Vagina (tissue), 2 donors: ENCODE measurements at regions not wholly inside any gene's neighbourhood (a gene's known extent, or its start where the extent isn't known, plus 50 kb on each side); places are given as distances from the start of the nearest gene placed in this dataset.

ENCODE experiments used
- DNase-seq, 2 donors: peaks; one replicate each; pipeline ENCODE4 v3.0.0-alpha.2; 2017; ENCODE audit errors: extremely low spot score in 2 of 2
- H3K27ac ChIP-seq: fragments of 200-600 bp; sonication (generic); one replicate; pipeline ENCODE4 v1.5.1; 2019
- H3K27me3 ChIP-seq: fragments of 200-600 bp; sonication (generic); one replicate; pipeline ENCODE4 v1.5.1; 2019
- H3K36me3 ChIP-seq, 2 donors: fragments of 200-600 bp; sonication (generic); one replicate each; pipeline ENCODE4 v1.5.1; 2017 to 2019
- H3K4me1 ChIP-seq: fragments of 200-600 bp; sonication (generic); one replicate; pipeline ENCODE4 v1.5.1; 2019
- H3K4me3 ChIP-seq, 2 donors: fragments of 200-600 bp; sonication (generic); 1 replicate in 1 of 2; 2 replicates in 1 of 2; pipeline ENCODE4 v1.5.1; 2016 to 2019
- H3K9me3 ChIP-seq: fragments of 200-600 bp; sonication (generic); one replicate; pipeline ENCODE4 v1.5.1; 2019
- POLR2A ChIP-seq, 2 donors: fragments of 450-650 bp; IDR thresholded peaks; one replicate each; pipeline ENCODE4 v1.6.1; 2017; ENCODE audit warnings: antibody characterized with exemption in 2 of 2, mild to moderate bottlenecking in 2 of 2, moderate library complexity in 2 of 2
- POLR2AphosphoS5 ChIP-seq, 2 donors: sonication (generic); formaldehyde crosslinking; IDR thresholded peaks; one replicate each; pipeline ENCODE4 v1.9.0; 2017; ENCODE audit warnings: antibody characterized with exemption in 2 of 2, mild to moderate bottlenecking in 2 of 2, low read depth in 1 of 2; ENCODE audit not compliant: insufficient read depth in 1 of 2
- intact Hi-C: fragments of 100-400 bp; cut with DNase I; formaldehyde crosslinking; loops from one replicate; pipeline ENCODE4 v1.15.1; 2023
- TF ChIP-seq, protein P1 (sequence below), 3 experiments: fragments of 450-650 bp in 2 of 3; fragments of 200-600 bp in 1 of 3; sonication (generic) in 1 of 3; IDR thresholded peaks; one replicate each; pipeline ENCODE4 v1.5.1; 2017 to 2019; ENCODE audit warnings: antibody characterized with exemption in 3 of 3, mild to moderate bottlenecking in 2 of 3, moderate library complexity in 2 of 3

DNA sequence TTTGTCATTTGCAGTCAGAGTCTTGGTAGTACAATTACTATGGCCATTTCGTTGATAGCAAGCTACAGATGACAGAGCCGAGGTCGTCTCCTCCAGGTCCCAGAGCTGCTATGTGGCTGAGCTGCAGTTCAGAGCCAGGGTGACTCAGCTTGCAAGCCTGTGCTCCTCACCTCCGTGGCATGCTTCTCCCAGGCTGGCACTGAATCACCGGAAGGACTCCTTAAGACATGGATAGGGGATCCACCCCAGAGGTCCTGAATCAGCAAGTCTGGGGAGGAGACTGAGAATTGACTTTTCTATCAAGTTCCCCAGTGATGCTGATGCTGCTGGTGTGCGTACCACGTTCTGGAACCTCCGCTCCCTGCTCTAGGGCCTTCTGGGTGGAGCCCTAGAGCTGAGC, 291.2 kb downstream of the CDH26 start:
- no peaks in the 10 kb centered on the region for H3K27me3 ChIP-seq
- no peaks in the 10 kb centered on the region for H3K4me1 ChIP-seq
- peak in 1 of 2 donors; percentile 64 for DNase-seq
- H3K4me3 ChIP-seq = no peak overlapping the region
- H3K36me3 ChIP-seq = no peaks in the 10 kb centered on the region
- intact Hi-C loops = loop anchor here (5.0 kb wide), 1 partner anchor 133 kb away; no protein-coding TSS in a partner anchor
- H3K9me3 ChIP-seq = no peaks in the 10 kb centered on the region
- TF ChIP-seq, protein P1, sequence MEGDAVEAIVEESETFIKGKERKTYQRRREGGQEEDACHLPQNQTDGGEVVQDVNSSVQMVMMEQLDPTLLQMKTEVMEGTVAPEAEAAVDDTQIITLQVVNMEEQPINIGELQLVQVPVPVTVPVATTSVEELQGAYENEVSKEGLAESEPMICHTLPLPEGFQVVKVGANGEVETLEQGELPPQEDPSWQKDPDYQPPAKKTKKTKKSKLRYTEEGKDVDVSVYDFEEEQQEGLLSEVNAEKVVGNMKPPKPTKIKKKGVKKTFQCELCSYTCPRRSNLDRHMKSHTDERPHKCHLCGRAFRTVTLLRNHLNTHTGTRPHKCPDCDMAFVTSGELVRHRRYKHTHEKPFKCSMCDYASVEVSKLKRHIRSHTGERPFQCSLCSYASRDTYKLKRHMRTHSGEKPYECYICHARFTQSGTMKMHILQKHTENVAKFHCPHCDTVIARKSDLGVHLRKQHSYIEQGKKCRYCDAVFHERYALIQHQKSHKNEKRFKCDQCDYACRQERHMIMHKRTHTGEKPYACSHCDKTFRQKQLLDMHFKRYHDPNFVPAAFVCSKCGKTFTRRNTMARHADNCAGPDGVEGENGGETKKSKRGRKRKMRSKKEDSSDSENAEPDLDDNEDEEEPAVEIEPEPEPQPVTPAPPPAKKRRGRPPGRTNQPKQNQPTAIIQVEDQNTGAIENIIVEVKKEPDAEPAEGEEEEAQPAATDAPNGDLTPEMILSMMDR (IDR thresholded peaks at IDR 0.05) = no peak
- TF ChIP-seq POLR2A (IDR thresholded peaks at IDR 0.05) (no peak), POLR2AphosphoS5 (IDR thresholded peaks at IDR 0.05; ENCODE audit: insufficient read depth in 1 of 2, low read depth in 1 of 2) (no peak)
- no peak overlapping the region for H3K27ac ChIP-seq

DNA sequence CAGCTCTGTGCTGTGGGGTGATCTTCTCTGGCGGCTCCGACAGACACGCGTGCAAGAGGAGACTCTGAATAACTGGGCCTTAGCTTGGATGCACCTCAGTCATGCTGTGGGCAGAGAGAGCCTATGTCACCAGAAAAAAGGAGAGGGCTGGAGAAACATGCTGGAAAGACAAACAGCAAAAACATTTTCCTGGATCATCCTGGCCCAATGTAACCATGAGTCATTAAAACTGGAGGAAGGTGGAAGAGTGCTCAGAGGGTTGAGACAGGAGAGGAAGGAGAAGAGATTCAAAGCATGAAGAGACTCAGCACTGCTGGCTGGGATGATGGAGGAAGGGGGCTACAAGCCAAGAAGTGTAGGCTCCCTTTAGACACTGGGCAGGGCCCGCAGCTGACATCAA, 292.0 kb downstream of the CDH26 start:
- no peaks in the 10 kb centered on the region for H3K36me3 ChIP-seq
- H3K27me3 ChIP-seq = no peaks in the 10 kb centered on the region
- intact Hi-C loops = no loop called here
- no peaks in the 10 kb centered on the region for H3K9me3 ChIP-seq
- TF ChIP-seq POLR2A (IDR thresholded peaks at IDR 0.05) (no peak), POLR2AphosphoS5 (IDR thresholded peaks at IDR 0.05; ENCODE audit: insufficient read depth in 1 of 2, low read depth in 1 of 2) (no peak)
- TF ChIP-seq, protein P1 (IDR thresholded peaks at IDR 0.05) = no peak
- peaks cover 6% of the 10 kb centered on the region for H3K4me1 ChIP-seq
- H3K4me3 ChIP-seq = no peak overlapping the region
- peak in 1 of 2 donors; percentile 29 for DNase-seq
- H3K27ac ChIP-seq = no peak overlapping the region

DNA sequence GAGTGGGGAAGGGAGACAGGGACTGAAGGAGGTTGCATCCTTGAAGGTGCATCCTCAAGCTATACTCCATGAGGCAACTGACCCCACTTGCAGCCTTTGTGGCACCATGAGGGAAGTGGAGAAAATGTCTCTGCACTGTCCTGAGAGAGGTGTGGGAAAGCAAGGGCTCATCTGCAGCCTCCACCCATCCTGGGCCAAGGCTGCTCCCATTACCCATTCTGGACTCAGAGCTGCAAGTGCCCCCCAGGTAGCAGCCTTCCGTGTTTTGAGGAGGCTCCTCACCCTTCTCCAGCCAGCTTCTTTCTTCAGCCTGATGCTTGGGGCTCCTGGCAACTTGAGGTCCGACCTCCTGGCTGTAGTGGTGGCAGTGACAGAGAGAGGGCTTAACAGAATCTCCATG, 294.6 kb downstream of the CDH26 start:
- Histone ChIP-seq H3K27ac (no peak overlapping the region), H3K9me3 (no peaks in the 10 kb centered on the region), H3K4me1 (peaks cover 9% of the 10 kb centered on the region), H3K4me3 (no peak overlapping the region), H3K27me3 (no peaks in the 10 kb centered on the region), H3K36me3 (no peaks in the 10 kb centered on the region)
- DNase-seq = peak; percentile 67 to 84
- intact Hi-C loops = no loop called here
- TF ChIP-seq POLR2AphosphoS5 (IDR thresholded peaks at IDR 0.05; ENCODE audit: insufficient read depth in 1 of 2, low read depth in 1 of 2) = no peak
- TF ChIP-seq POLR2A (IDR thresholded peaks at IDR 0.05) = no peak
- TF ChIP-seq, protein P1 (IDR thresholded peaks at IDR 0.05) = no peak

DNA sequence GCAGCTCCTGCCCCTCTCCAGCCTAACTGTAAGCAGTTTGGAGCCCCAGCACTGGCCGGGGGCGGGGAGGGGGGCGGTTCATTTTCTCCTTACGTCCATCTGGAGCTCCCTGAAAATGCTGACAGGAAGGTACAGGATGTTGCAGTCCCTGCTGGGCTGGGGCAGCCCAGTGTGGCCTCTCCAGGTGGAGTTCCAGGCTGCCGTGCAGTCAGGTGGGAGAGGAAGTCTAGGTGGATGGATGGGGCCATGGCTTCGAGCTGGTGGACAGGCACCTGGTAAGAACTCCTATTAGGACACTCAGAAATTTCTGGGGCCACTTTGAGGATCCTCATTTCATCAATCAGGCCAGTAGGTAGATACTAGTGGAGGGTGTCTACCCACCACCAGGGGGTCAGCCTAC, 295.2 kb downstream of the CDH26 start:
- no peak overlapping the region for H3K4me3 ChIP-seq
- H3K9me3 ChIP-seq = no peaks in the 10 kb centered on the region
- intact Hi-C loops = no loop called here
- H3K27ac ChIP-seq = no peak overlapping the region
- peaks cover 9% of the 10 kb centered on the region for H3K4me1 ChIP-seq
- peak; percentile 70 to 88 for DNase-seq
- no peaks in the 10 kb centered on the region for H3K36me3 ChIP-seq
- no peaks in the 10 kb centered on the region for H3K27me3 ChIP-seq
- TF ChIP-seq POLR2AphosphoS5 (IDR thresholded peaks at IDR 0.05; ENCODE audit: insufficient read depth in 1 of 2, low read depth in 1 of 2) (no peak), POLR2A (IDR thresholded peaks at IDR 0.05) (no peak)
- TF ChIP-seq, protein P1 (IDR thresholded peaks at IDR 0.05) = no peak

DNA sequence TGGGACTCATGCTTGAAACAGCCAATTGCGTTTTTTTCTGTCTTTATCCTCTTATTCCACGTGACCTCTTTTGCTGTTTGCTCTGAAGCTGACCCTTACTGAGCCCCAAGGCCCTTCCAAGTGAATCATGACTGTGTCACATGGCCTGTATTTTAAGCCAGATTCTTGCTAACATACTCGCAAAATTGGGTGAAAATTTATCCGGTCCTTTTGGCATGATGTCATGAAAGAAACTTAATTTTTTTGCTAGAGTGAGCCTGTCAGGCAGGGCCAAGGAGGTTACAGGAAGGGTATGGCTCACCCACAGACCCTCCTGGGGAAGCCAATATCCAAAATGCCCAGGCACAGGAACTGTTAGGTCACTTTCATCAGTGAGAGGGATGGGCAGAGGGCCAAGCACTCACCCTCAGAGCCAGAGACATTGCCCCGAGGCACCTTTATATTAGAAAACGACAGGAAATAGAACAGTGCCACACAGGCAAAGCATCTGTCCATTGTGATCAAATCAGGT, 296.7 kb downstream of the CDH26 start:
- H3K27me3 ChIP-seq = no peaks in the 10 kb centered on the region

More for the DNA sequence above, 296.7 kb downstream of the CDH26 start:
- intact Hi-C loops = no loop called here
- no peaks in the 10 kb centered on the region for H3K9me3 ChIP-seq
- no peak for TF ChIP-seq POLR2AphosphoS5 (IDR thresholded peaks at IDR 0.05; ENCODE audit: insufficient read depth in 1 of 2, low read depth in 1 of 2)
- TF ChIP-seq POLR2A (IDR thresholded peaks at IDR 0.05) = no peak
- TF ChIP-seq, protein P1 (IDR thresholded peaks at IDR 0.05) = no peak
- DNase-seq = no peak
- no peak overlapping the region for H3K4me3 ChIP-seq
- peaks cover 9% of the 10 kb centered on the region for H3K4me1 ChIP-seq
- H3K36me3 ChIP-seq = no peaks in the 10 kb centered on the region
- H3K27ac ChIP-seq = no peak overlapping the region
